ENCODE measurements at regions not wholly inside any gene's neighbourhood (a gene's known extent, or its start where the extent isn't known, plus 50 kb on each side); places are given as distances from the start of the nearest gene placed in this dataset.

DNA sequence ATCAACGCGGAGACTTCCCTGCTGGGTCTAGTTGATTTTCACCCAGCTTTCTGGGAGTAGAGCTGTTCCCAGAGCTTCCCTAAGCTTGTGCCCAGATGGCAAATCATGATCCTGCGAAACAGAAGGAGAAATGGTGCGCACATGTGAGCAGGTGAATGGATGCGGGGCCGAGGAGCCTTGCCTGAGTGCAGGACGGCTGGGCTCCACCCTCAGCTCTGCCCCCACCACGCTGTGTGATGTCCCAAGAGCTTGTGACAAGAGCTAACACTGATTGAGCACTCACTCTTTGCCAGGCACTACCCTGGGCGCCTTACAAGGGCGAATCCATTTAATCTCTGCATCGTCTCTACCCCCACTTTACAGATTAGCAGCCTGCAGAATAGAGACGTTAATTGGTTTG lies 162.7 kb upstream of the RPL38 start:
- Mint-ChIP-seq H3K4me3 (no peak overlapping the region), H3K4me1 (no peaks in the 10 kb centered on the region), H3K36me3 (no peaks in the 10 kb centered on the region), H3K27me3 (peaks cover 5 to 6% of the 10 kb centered on the region in 2 donors), H3K27ac (no peak overlapping the region), H3K9me3 (peaks cover 0 to 2% (median 0%) of the 10 kb centered on the region in 8 donors)
- Histone ChIP-seq H3K36me3 (ENCODE audit: insufficient read depth, low read length) (no peaks in the 10 kb centered on the region), H3K4me1 (ENCODE audit: insufficient read depth, low read length) (no peaks in the 10 kb centered on the region), H3K27ac (ENCODE audit: low read depth, low read length) (no peak overlapping the region), H3K4me3 (ENCODE audit: low read length in 2 of 2) (no peak overlapping the region), H3K27me3 (ENCODE audit: insufficient read depth, low read length) (no peaks in the 10 kb centered on the region), H3K9me3 (ENCODE audit: control insufficient read depth in 1 of 2, low read length in 2 of 2) (no peaks in the 10 kb centered on the region)
- intact Hi-C loops (cut with micrococcal nuclease) = no loop called here
- CTCF ChIA-PET (ENCODE audit: partially characterized antibody) = no interaction called here
- DNase-seq = no peak
- POLR2A ChIA-PET (ENCODE audit: partially characterized antibody) = no interaction called here

DNA sequence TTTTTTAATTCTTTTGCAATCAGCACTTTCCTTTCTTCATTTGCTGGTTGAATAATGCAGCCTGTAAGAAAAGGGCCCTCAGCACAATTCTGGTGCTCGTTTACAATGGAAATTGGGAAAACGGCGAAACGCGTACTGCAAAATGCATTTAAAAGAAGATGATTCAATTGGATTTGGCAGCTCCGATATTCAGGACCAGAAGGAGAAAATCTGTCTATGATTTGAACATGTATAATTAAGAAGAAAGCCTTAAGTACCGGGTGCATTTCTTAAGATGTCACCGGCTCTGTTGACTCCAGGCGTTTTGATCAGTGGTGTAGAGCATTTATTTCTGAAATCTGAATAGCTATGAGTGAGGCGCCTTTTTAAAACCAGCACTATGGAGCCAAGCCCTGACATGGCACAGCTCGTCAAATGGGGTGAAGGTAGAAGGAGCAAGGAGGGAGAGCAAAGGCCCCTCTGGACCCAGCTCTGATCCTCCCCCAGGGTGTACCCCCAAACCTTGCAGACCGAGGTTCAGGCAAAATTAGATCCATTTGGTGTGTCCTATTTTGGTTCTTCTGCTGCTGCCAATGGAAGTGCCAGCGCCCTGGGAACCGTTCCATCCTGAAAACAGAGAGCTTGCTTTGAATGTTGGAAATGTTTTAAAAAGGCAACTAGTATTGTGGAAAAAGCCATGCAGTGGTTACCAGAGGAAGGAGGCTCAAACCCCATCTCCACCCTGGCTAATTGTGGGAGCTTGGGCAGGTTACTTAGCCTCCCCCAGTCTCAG lies 161.4 kb upstream of the RPL38 start:
- no peak overlapping the region for H3K4me3 Mint-ChIP-seq
- POLR2A ChIA-PET (ENCODE audit: partially characterized antibody) = no interaction called here
- DNase-seq = no peak
- no peaks in the 10 kb centered on the region for H3K9me3 ChIP-seq (ENCODE audit: control insufficient read depth in 1 of 2, low read length in 2 of 2)
- intact Hi-C loops (cut with micrococcal nuclease) = no loop called here
- no peak overlapping the region for H3K27ac Mint-ChIP-seq
- no peak overlapping the region for H3K27ac ChIP-seq (ENCODE audit: low read depth, low read length)
- no peaks in the 10 kb centered on the region for H3K4me1 ChIP-seq (ENCODE audit: insufficient read depth, low read length)
- H3K27me3 ChIP-seq (ENCODE audit: insufficient read depth, low read length) = no peaks in the 10 kb centered on the region
- H3K36me3 Mint-ChIP-seq = no peaks in the 10 kb centered on the region
- H3K9me3 Mint-ChIP-seq = peaks cover 0 to 2% (median 0%) of the 10 kb centered on the region in 8 donors
- peaks cover 0 to 5% of the 10 kb centered on the region in 2 donors for H3K27me3 Mint-ChIP-seq
- no peak overlapping the region for H3K4me3 ChIP-seq (ENCODE audit: low read length in 2 of 2)
- no peaks in the 10 kb centered on the region for H3K36me3 ChIP-seq (ENCODE audit: insufficient read depth, low read length)
- CTCF ChIA-PET (ENCODE audit: partially characterized antibody) = no interaction called here
- H3K4me1 Mint-ChIP-seq = no peaks in the 10 kb centered on the region

DNA sequence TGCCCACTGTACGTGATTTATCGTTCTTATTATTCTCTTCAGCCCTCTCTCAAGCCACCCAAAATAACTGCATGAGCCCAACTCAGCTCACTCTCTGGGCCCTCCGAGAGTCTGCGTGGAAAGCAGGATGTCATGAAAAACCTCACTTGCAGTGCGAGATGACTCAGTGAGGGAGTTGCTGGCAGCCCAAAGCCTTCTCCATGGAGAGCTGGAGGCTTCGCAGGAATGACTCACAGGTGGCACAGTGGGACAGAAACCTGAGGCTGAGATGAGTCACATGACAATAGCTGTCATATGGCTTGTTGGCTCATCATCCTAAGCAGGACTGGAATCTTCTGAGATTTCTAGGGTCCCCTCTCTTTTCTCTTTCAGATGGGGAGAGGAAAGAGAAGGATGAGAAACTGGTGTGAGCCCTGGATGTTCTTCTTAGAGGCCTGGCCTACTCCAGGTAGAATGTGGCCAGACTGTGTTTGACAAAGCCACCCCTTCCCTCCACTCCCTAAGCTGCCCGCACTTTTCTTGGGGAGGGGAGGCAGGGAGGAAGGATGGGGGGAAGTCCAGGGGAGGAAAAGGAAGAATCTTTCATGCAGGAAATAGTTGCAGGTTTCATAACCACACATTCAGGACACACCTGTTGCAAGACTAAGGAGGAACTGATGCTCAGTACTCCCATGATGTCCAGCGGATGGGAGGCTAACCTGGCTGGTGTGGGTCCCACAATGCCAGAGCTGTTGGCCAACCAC lies 160.6 kb upstream of the RPL38 start:
- ChIA-PET CTCF (ENCODE audit: partially characterized antibody) (no interaction called here), POLR2A (ENCODE audit: partially characterized antibody) (no interaction called here)
- no peak for DNase-seq
- Mint-ChIP-seq H3K9me3 (peaks cover 0 to 2% (median 0%) of the 10 kb centered on the region in 8 donors), H3K27me3 (peaks cover 1 to 6% of the 10 kb centered on the region in 2 donors), H3K4me3 (no peak overlapping the region), H3K36me3 (no peaks in the 10 kb centered on the region), H3K27ac (no peak overlapping the region), H3K4me1 (no peaks in the 10 kb centered on the region)
- intact Hi-C loops (cut with micrococcal nuclease) = no loop called here
- H3K4me3 ChIP-seq (ENCODE audit: low read length in 2 of 2) = no peak overlapping the region
- no peak overlapping the region for H3K27ac ChIP-seq (ENCODE audit: low read depth, low read length)
- no peaks in the 10 kb centered on the region for H3K27me3 ChIP-seq (ENCODE audit: insufficient read depth, low read length)
- H3K36me3 ChIP-seq (ENCODE audit: insufficient read depth, low read length) = no peaks in the 10 kb centered on the region
- H3K9me3 ChIP-seq (ENCODE audit: control insufficient read depth in 1 of 2, low read length in 2 of 2) = no peaks in the 10 kb centered on the region
- H3K4me1 ChIP-seq (ENCODE audit: insufficient read depth, low read length) = no peaks in the 10 kb centered on the region

DNA sequence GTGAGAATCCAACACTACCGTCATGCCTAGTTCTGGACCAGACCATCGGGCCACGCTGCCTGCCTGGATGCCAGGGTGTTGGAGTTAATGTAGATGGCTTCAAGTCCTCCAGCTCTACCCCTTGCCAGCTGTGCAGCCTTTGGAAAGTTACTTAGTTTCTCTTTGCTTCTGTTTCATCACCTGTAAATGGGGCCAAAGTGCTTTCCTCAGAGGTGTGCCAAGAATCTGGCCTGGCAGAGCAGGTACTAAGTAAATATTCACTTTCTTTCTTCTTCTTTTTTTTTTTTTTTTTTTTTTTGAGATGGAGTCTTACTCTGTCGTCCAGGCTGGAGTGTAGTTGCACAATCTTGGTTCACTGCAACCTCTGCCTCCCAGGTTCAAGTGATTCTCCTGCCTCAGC lies 159.5 kb upstream of the RPL38 start:
- H3K27me3 ChIP-seq (ENCODE audit: insufficient read depth, low read length) = no peaks in the 10 kb centered on the region
- H3K27ac Mint-ChIP-seq = no peak overlapping the region
- DNase-seq = no peak
- no peaks in the 10 kb centered on the region for H3K36me3 Mint-ChIP-seq
- peaks cover 0 to 2% (median 0%) of the 10 kb centered on the region in 8 donors for H3K9me3 Mint-ChIP-seq
- no peaks in the 10 kb centered on the region for H3K4me1 ChIP-seq (ENCODE audit: insufficient read depth, low read length)
- intact Hi-C loops (cut with micrococcal nuclease) = no loop called here
- H3K27me3 Mint-ChIP-seq = peaks cover 6 to 8% of the 10 kb centered on the region in 2 donors
- H3K36me3 ChIP-seq (ENCODE audit: insufficient read depth, low read length) = no peaks in the 10 kb centered on the region
- no peaks in the 10 kb centered on the region for H3K4me1 Mint-ChIP-seq
- no peak overlapping the region for H3K4me3 ChIP-seq (ENCODE audit: low read length in 2 of 2)
- ChIA-PET CTCF (ENCODE audit: partially characterized antibody) (interaction anchor here (0.7 kb wide), 1 partner anchor 8 kb away, joined by 4 read pairs; no protein-coding TSS in a partner anchor), POLR2A (ENCODE audit: partially characterized antibody) (no interaction called here)
- H3K27ac ChIP-seq (ENCODE audit: low read depth, low read length) = no peak overlapping the region
- H3K9me3 ChIP-seq (ENCODE audit: control insufficient read depth in 1 of 2, low read length in 2 of 2) = no peaks in the 10 kb centered on the region
- H3K4me3 Mint-ChIP-seq = no peak overlapping the region

DNA sequence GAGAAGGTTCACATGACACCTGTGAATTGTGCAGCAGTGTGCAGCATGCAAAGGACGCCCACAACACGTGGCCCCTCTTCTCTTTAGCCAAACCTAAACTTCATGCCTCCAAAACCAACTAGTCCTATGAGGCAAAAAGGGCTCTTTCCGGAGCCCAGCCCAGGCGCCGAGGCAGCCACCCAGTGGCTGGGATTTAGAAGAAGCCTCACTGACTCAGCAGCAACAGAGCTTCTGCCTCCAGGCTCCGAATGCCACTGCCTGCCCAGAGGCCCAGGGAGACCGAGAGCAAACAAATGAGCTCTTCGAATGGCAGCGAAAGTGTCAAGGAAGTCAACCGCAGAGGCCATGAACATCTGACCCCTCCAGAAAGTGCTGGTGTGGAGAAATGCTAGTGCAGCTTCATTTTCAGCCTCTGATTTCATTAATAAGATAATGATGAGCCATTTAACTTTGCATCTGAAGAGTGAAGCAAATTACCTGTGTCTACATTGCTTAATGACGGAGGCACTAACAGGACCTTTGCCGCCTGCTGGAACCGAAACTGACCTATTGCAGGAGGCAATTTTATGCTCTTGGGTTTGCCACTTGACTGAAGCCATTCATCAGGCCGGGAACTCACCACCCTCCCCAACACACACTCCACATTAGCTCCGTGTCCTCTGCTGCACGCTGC lies 157.7 kb upstream of the RPL38 start:
- Histone ChIP-seq H3K9me3 (ENCODE audit: control insufficient read depth in 1 of 2, low read length in 2 of 2) (no peaks in the 10 kb centered on the region), H3K27ac (ENCODE audit: low read depth, low read length) (no peak overlapping the region), H3K4me3 (ENCODE audit: low read length in 2 of 2) (no peak overlapping the region), H3K27me3 (ENCODE audit: insufficient read depth, low read length) (peaks cover 4% of the 10 kb centered on the region), H3K36me3 (ENCODE audit: insufficient read depth, low read length) (no peaks in the 10 kb centered on the region), H3K4me1 (ENCODE audit: insufficient read depth, low read length) (no peaks in the 10 kb centered on the region)
- Mint-ChIP-seq H3K36me3 (no peaks in the 10 kb centered on the region), H3K4me1 (no peaks in the 10 kb centered on the region), H3K9me3 (peaks cover 0 to 2% (median 0%) of the 10 kb centered on the region in 8 donors), H3K4me3 (no peak overlapping the region), H3K27ac (no peak overlapping the region), H3K27me3 (peaks cover 9 to 14% of the 10 kb centered on the region in 2 donors)
- intact Hi-C loops (cut with micrococcal nuclease) = no loop called here
- ChIA-PET POLR2A (ENCODE audit: partially characterized antibody) (no interaction called here), CTCF (ENCODE audit: partially characterized antibody) (no interaction called here)
- DNase-seq = no peak

DNA sequence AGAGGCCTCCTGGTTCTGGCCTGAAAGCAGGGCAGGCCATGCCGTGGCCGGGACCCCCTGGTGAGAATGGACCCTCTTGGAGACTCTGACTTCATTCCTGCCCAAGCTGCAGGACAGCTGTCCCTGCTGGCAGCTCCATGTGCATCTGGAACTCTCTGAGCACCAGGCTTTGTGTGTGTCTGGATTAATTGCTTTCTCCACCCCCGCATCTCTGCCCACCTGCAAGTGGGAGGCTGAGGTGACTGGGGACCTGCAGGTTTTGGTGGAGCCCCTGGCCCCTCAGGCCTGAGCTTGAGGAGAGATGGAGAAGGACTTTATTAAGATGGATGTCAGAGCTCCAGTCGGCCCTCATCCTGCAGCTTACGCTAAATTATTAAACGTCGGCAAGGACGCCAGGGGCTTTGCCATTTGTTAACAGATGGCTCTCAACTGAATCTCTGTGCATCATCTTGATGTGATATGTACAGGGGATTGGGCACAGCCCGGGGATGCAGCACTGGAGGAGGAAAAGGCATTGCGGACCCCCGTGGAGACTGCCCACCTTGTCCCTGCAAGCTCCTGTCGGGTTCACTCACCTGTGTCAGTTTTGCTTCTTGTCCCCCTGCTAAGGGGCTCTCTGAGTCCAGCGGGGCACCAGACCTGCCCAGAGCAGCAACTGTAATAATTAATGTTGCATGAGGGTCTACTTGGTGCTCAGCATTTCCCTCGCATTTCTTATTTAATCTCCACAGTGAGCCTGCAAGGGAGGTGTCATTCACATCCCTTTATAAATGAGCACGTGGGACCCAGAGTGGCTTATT lies 154.1 kb upstream of the RPL38 start:
- no peaks in the 10 kb centered on the region for H3K36me3 ChIP-seq (ENCODE audit: insufficient read depth, low read length)
- CTCF ChIA-PET (ENCODE audit: partially characterized antibody) = no interaction called here

More for the DNA sequence above, 154.1 kb upstream of the RPL38 start:
- peaks cover 20 to 27% of the 10 kb centered on the region in 2 donors for H3K27me3 Mint-ChIP-seq
- Histone ChIP-seq H3K27me3 (ENCODE audit: insufficient read depth, low read length) (peaks cover 4% of the 10 kb centered on the region), H3K4me1 (ENCODE audit: insufficient read depth, low read length) (no peaks in the 10 kb centered on the region), H3K4me3 (ENCODE audit: low read length in 2 of 2) (no peak overlapping the region), H3K27ac (ENCODE audit: low read depth, low read length) (no peak overlapping the region), H3K9me3 (ENCODE audit: control insufficient read depth in 1 of 2, low read length in 2 of 2) (no peaks in the 10 kb centered on the region)
- H3K27ac Mint-ChIP-seq = no peak overlapping the region
- no peak overlapping the region for H3K4me3 Mint-ChIP-seq
- no peaks in the 10 kb centered on the region for H3K36me3 Mint-ChIP-seq
- POLR2A ChIA-PET (ENCODE audit: partially characterized antibody) = no interaction called here
- intact Hi-C loops (cut with micrococcal nuclease) = no loop called here
- DNase-seq = no peak
- peaks cover 0 to 2% (median 0%) of the 10 kb centered on the region in 8 donors for H3K9me3 Mint-ChIP-seq
- H3K4me1 Mint-ChIP-seq = no peaks in the 10 kb centered on the region
